Central memory CD8-positive, alpha-beta T cell (primary cell): ENCODE measurements at regions not wholly inside any gene's neighbourhood (a gene's known extent, or its start where the extent isn't known, plus 50 kb on each side); places are given as distances from the start of the nearest gene placed in this dataset.

Experiments used
- ATAC-seq: fragments of 150-1000 bp; cut with Tn5 transposase; replicated peaks from 2 replicates; pipeline ENCODE4 v1.10.0; 2022; ENCODE audit warnings: mild to moderate bottlenecking, moderate FRiP score, moderate number of reproducible peaks; ENCODE audit not compliant: poor library complexity, severe bottlenecking; ENCODE audit errors: extremely low read depth
- DNase-seq, 2 donors: peaks; one replicate each; pipeline ENCODE4 v3.0.0; 2021; ENCODE audit warnings: low spot score in 2 of 2
- H3K27ac Mint-ChIP-seq: one replicate; pipeline ENCODE4 v1.8.0; 2022; ENCODE audit warnings: low read depth, mild to moderate bottlenecking, moderate library complexity, mixed read lengths
- H3K27me3 Mint-ChIP-seq: one replicate; pipeline ENCODE4 v1.8.0; 2022; ENCODE audit warnings: mixed read lengths
- H3K36me3 Mint-ChIP-seq: one replicate; pipeline ENCODE4 v1.8.0; 2022; ENCODE audit warnings: mild to moderate bottlenecking, moderate library complexity, mixed read lengths; ENCODE audit not compliant: insufficient read depth
- H3K4me1 Mint-ChIP-seq: one replicate; pipeline ENCODE4 v1.8.0; 2022; ENCODE audit warnings: mixed read lengths
- H3K4me3 Mint-ChIP-seq: one replicate; pipeline ENCODE4 v1.8.0; 2022; ENCODE audit warnings: mild to moderate bottlenecking, moderate library complexity, mixed read lengths
- H3K9me3 Mint-ChIP-seq: one replicate; pipeline ENCODE4 v1.8.0; 2022; ENCODE audit warnings: mixed read lengths

DNA sequence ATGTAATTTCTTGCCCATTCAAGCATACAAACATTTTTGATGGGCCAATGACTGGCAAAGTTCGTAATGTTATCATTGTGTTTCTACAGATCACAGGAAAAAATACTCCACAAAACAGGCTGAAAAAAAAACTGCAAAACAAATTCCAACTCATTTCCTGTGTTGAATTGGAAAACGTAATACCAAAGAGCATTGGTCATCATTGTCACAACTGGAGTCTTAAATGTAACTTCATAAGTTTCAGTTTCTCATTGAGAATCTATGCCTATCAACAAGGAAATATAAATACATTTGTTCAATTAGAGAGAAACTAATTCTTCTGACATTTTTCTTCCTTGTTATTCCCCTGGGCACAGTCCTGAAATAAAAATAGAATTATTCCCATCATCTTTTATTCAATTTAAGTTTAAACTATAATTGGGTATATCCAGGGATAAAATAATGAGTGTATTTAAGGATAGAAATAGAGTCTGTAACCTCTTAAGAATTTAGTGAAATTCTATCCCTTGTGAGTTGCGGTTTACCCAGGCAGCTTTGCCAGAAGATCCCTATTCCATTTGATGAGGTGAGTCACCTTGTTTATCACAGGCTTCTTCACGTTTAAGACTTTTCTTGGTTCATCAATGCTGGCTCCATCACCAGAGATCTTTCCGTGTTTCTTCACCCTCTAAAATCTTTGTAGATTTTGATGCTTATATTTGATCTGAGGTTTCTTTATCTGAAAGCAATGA is 112.7 kb upstream of the ITGA1 start:
- Mint-ChIP-seq H3K4me3 (no peak overlapping the region), H3K27me3 (peaks cover under 1% of the 10 kb centered on the region)
- ATAC-seq = no peak

DNA sequence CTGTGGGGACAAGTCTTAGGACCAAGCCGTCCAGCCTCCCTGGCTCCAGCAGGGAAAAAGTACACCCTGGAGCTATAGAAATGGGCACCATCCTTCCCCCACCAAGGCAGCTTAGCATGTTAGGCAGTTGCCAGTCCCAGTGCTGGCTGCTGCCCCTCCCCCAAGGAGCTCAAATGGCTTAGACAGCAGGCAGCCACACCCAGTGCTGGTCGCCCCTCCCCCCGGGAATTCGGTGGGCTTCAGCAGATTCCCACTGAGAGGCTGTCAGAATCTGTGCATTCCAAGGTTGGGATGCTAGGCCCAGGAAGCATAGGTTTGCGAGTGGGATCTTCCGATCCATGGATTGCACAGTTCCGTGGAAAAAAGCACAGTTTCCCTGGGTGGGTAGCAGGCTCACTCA is 105.2 kb upstream of the ITGA1 start:
- H3K4me1 Mint-ChIP-seq = no peaks in the 10 kb centered on the region

More for the DNA sequence above, 112.7 kb upstream of the ITGA1 start:
- Mint-ChIP-seq H3K4me1 (no peaks in the 10 kb centered on the region), H3K27ac (no peak overlapping the region), H3K9me3 (no peaks in the 10 kb centered on the region), H3K36me3 (peaks cover 2% of the 10 kb centered on the region)
- no peak for DNase-seq

DNA sequence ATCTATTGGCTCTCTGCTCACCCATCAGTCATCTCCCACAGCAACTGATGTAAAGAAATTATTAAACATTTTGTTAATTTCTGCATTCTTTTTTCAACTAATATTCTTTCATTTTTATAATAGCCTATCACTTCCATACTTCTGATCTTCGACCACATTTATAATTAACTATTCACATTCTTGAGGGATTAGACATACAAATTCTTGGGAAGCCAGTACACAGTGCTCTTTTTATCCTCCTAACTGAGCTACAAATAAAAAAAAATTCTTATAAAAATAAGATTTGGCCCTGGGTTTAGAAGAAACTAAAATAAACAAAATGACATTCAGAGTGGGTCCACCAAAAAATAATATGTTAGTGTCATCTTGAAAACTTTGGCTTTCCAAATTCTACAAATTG is 103.7 kb upstream of the ITGA1 start:
- Mint-ChIP-seq H3K9me3 (no peaks in the 10 kb centered on the region), H3K27me3 (peaks cover 12% of the 10 kb centered on the region), H3K4me1 (no peaks in the 10 kb centered on the region), H3K36me3 (no peaks in the 10 kb centered on the region), H3K4me3 (no peak overlapping the region), H3K27ac (no peak overlapping the region)
- ATAC-seq (no peak), DNase-seq (no peak)

More for the DNA sequence above, 105.2 kb upstream of the ITGA1 start:
- Mint-ChIP-seq H3K9me3 (no peaks in the 10 kb centered on the region), H3K36me3 (peaks cover 2% of the 10 kb centered on the region), H3K4me3 (no peak overlapping the region), H3K27ac (no peak overlapping the region), H3K27me3 (peaks cover 12% of the 10 kb centered on the region)
- DNase-seq (no peak), ATAC-seq (no peak)

DNA sequence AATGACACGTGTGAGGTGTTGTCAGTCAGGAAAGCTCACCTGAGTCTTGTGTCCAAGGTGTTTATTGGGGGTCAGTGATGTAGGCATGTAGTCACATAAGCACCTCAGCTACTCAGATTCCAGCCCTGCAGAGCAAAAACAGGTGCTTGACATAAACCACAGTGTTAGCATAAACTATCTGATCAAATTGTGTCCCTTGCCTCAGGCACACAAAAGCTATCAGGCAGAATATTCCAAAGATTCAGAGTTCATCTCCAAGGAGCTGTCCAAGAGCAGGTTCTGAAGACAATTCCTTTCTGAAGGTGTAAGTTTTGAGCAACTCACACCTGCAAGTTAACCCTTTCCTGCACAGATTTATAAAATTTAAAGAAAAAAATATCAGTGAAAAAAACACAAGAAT is 102.2 kb upstream of the ITGA1 start:
- no peaks in the 10 kb centered on the region for H3K36me3 Mint-ChIP-seq
- no peak for ATAC-seq

DNA sequence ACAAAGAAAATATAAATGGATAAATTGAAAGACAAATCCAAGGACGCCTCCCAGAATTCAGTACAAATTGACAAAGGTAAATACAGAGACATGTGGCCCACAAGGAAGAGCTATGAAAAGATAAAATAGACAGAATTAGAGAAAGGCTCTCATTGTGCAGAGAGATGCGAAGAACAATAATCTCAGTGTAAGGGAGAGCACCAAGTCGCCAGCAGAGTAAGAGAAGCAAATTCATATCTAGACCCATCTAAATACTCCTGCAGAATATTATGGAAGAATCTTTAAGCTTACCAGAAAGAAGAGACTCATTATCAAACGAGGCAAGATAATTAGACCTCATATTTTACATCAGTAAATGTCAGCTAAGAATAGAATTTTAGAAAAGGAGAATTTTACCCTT is 101.7 kb upstream of the ITGA1 start:
- H3K9me3 Mint-ChIP-seq = no peaks in the 10 kb centered on the region
- H3K4me1 Mint-ChIP-seq = no peaks in the 10 kb centered on the region
- no peak overlapping the region for H3K27ac Mint-ChIP-seq
- no peak for DNase-seq
- no peaks in the 10 kb centered on the region for H3K36me3 Mint-ChIP-seq
- no peak for ATAC-seq
- peaks cover 12% of the 10 kb centered on the region for H3K27me3 Mint-ChIP-seq
- no peak overlapping the region for H3K4me3 Mint-ChIP-seq

More for the DNA sequence above, 102.2 kb upstream of the ITGA1 start:
- Mint-ChIP-seq H3K9me3 (no peaks in the 10 kb centered on the region), H3K4me1 (no peaks in the 10 kb centered on the region), H3K27ac (no peak overlapping the region), H3K4me3 (no peak overlapping the region), H3K27me3 (peaks cover 12% of the 10 kb centered on the region)
- no peak for DNase-seq

DNA sequence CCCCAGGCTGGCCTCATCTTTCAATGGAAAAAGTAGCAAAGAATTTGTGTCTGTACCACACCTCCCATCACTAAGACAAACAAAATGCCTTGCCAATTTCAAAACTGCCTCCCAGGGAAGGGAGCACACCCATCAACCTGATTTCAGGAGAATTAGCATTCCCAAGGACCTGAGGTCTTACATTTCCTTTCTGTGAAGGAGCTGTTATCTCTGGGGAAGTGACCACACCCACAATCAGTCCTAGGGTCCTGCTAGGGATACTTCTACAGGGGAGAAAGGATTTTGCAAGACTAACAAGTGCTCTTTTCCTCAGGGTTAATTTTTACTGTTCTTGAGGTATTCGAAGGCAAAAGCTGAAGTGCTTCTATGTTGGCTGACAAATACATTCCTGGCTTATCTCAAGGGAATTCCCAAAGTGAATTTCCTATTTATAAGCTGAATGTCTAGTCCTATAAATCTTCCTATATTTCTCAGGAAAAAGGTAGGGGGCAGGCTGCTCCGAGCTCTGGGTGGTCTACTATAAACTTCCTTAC is 97.4 kb upstream of the ITGA1 start:
- Mint-ChIP-seq H3K36me3 (no peaks in the 10 kb centered on the region), H3K4me1 (peaks cover 4% of the 10 kb centered on the region), H3K4me3 (no peak overlapping the region), H3K27ac (no peak overlapping the region), H3K9me3 (no peaks in the 10 kb centered on the region), H3K27me3 (peaks cover 12% of the 10 kb centered on the region)
- ATAC-seq (no peak), DNase-seq (no peak)

DNA sequence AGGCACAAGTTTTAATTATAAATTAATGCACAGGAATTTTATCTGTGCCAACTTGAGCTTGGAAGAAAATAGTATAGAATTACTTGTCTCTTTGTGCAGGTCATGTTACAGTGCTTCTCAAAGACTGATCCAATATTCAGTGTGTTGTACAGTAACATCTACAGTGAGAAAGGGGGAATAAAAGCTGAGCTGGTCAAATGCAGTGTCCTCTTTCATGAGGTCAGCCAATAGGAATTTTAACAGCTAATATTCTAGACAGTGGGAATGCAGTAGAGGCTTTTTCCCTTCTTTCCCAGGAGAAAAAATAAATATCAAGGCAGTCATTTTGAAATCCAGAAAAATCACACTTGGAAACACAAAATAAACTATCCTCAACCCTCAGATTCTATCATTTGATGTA is 95.7 kb upstream of the ITGA1 start:
- no peaks in the 10 kb centered on the region for H3K27me3 Mint-ChIP-seq
- H3K27ac Mint-ChIP-seq = no peak overlapping the region
- H3K36me3 Mint-ChIP-seq = no peaks in the 10 kb centered on the region
- ATAC-seq (no peak), DNase-seq (no peak)
- H3K4me1 Mint-ChIP-seq = peaks cover 4% of the 10 kb centered on the region
- H3K9me3 Mint-ChIP-seq = no peaks in the 10 kb centered on the region
- H3K4me3 Mint-ChIP-seq = no peak overlapping the region

DNA sequence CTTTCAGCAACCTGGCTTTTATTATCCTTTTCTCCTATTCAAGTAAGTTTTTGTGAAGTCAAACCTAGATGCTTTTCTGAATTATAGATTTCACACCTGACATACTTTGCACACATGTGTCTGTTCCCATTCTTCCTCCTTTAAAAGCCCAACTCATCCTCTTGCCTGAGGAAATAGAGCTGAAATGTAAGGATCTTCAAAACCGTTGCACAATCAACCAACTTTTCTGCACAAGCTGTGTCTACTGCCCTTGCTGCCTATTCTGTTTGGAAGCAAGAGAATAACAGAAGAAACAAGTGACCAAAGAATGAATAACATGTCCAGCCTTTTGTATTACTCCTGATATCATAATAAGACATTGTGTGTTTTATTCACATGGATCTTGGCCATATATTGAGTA is 95.1 kb upstream of the ITGA1 start:
- DNase-seq (no peak), ATAC-seq (no peak)
- no peaks in the 10 kb centered on the region for H3K27me3 Mint-ChIP-seq
- H3K9me3 Mint-ChIP-seq = no peaks in the 10 kb centered on the region
- H3K4me3 Mint-ChIP-seq = no peak overlapping the region
- peaks cover 4% of the 10 kb centered on the region for H3K4me1 Mint-ChIP-seq
- no peaks in the 10 kb centered on the region for H3K36me3 Mint-ChIP-seq
- H3K27ac Mint-ChIP-seq = no peak overlapping the region

DNA sequence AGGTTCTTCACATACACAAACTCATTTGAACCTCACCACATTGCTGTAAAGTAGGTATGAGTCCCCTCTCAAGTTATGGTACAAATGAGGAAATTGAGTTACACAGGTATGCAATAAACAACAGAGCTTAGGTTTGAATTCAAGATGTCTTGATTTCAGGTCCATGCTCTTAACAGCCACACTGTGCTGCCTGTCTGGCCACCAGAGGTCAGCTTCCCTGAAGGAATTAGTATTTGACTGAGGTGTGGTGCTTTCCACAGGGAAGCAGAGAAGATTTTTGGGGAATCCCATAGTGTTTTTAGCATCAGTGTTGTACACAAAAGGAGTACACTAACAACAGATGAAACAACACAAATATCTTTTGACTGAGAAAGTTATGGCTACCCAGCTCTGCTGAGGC is 94.4 kb upstream of the ITGA1 start:
- no peaks in the 10 kb centered on the region for H3K9me3 Mint-ChIP-seq
- DNase-seq (no peak), ATAC-seq (no peak)
- no peak overlapping the region for H3K27ac Mint-ChIP-seq
- H3K4me3 Mint-ChIP-seq = no peak overlapping the region
- H3K27me3 Mint-ChIP-seq = no peaks in the 10 kb centered on the region
- peaks cover 4% of the 10 kb centered on the region for H3K4me1 Mint-ChIP-seq
- H3K36me3 Mint-ChIP-seq = no peaks in the 10 kb centered on the region

DNA sequence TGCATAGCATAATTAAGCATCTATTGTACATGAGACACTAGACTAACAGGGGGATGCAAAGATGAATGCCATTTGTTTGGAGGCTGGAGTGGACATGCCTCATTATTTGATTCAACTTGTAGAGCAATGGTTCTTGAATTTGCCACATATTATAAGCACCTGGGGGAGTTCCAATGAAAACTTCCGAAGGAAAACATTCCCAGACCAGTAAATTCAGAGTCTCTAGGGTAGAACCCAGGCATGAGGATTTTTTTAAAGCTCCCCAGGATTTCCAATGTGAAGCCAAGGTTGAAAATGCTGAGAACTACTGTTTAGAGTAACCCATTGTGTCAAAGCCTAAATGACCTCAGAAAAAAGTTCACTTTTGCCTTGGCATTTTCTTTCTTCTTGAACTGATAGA is 93.9 kb upstream of the ITGA1 start:
- no peak overlapping the region for H3K27ac Mint-ChIP-seq
- H3K4me3 Mint-ChIP-seq = no peak overlapping the region
- H3K4me1 Mint-ChIP-seq = peaks cover 4% of the 10 kb centered on the region
- no peaks in the 10 kb centered on the region for H3K36me3 Mint-ChIP-seq
- H3K27me3 Mint-ChIP-seq = no peaks in the 10 kb centered on the region
- ATAC-seq (no peak), DNase-seq (no peak)
- H3K9me3 Mint-ChIP-seq = no peaks in the 10 kb centered on the region

DNA sequence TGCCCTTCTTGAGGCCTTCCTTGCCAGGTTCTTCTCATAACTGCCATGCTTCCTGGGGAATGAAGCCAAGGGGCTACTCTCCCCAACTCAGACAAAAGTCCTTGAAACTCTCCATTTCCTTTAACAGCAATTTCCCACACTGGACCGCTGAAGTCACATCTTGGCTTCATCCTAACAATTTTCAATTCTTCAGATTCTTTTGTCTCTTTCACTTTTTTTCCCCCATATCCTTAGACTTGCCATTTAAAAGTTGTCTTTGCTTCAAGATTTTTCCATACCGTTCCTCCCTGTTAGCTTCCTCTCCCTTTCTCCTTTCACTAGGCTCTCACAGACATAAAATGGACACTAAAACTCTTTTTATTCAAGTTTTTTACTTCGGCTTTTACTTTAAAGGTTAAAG is 93.1 kb upstream of the ITGA1 start:
- H3K4me1 Mint-ChIP-seq = peaks cover 4% of the 10 kb centered on the region
- H3K27ac Mint-ChIP-seq = no peak overlapping the region
- H3K4me3 Mint-ChIP-seq = no peak overlapping the region
- no peaks in the 10 kb centered on the region for H3K9me3 Mint-ChIP-seq
- H3K36me3 Mint-ChIP-seq = no peaks in the 10 kb centered on the region
- H3K27me3 Mint-ChIP-seq = no peaks in the 10 kb centered on the region
- DNase-seq (no peak), ATAC-seq (no peak)

DNA sequence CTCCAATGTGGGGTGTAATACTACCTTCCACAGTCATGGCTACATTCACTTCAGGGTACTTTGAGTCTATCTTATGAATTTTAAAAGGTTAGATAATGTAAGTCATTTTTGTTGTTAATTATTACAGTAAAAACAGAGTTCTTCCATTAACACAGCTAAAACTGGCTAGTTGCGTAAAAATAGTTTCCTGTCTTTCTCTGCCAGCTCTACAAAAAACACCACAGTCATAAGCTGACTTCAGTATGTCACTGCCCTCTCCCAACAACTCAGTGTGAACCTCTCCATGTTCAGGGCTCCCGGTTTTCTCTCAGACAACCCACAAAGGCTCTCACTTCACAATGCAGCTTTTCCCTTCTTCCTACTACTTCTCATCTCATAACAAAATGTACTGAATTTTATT is 84.8 kb upstream of the ITGA1 start:
- Mint-ChIP-seq H3K9me3 (no peaks in the 10 kb centered on the region), H3K4me3 (no peak overlapping the region), H3K36me3 (no peaks in the 10 kb centered on the region), H3K4me1 (peaks cover 3% of the 10 kb centered on the region), H3K27me3 (no peaks in the 10 kb centered on the region), H3K27ac (no peak overlapping the region)
- DNase-seq = no peak
- ATAC-seq = no peak

DNA sequence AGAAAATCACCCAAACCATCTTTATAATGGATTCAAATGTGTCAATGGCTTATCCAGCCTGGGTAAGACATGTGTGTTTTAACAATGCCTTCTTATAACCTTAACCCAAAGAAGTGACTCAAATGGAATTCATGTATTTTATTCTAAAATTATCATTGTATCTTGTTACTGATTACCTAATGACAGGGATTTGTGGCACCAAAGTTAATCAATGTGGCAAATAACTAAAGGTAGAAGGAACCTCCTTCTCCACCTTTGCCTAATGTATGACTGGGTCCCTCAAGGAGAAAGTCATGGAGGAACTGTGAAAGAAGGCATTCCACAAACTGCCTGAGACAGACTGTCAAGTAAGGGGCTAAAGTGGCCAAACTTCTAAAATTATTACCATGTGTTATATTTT is 84.4 kb upstream of the ITGA1 start:
- DNase-seq (no peak), ATAC-seq (no peak)
- no peak overlapping the region for H3K4me3 Mint-ChIP-seq
- H3K27ac Mint-ChIP-seq = no peak overlapping the region
- H3K27me3 Mint-ChIP-seq = no peaks in the 10 kb centered on the region
- H3K36me3 Mint-ChIP-seq = no peaks in the 10 kb centered on the region
- no peaks in the 10 kb centered on the region for H3K9me3 Mint-ChIP-seq
- H3K4me1 Mint-ChIP-seq = peaks cover 6% of the 10 kb centered on the region
